ENCODE measurements at regions not wholly inside any gene's neighbourhood (a gene's known extent, or its start where the extent isn't known, plus 50 kb on each side); places are given as distances from the start of the nearest gene placed in this dataset.

GRCh38 chr14:25444381-25444780 is 394.4 kb upstream of the STXBP6 start:
- TF ChIP-seq CTCF (IDR thresholded peaks at IDR 0.05; ENCODE audit: insufficient read depth, low read length, poor library complexity, severe bottlenecking): no peak
- TF ChIP-seq EZH2phosphoT487 (conservative IDR thresholded peaks at IDR 0.05; ENCODE audit: low read length): no peak
